Tibial nerve (tissue), 4 donors: ENCODE measurements at regions not wholly inside any gene's neighbourhood (a gene's known extent, or its start where the extent isn't known, plus 50 kb on each side); places are given as distances from the start of the nearest gene placed in this dataset.

Experiments
- DNase-seq, 2 donors: peaks; one replicate each; pipeline ENCODE4 v3.0.0-alpha.2; 2019; ENCODE audit warnings: low spot score in 2 of 2
- H3K27ac ChIP-seq, 4 donors: fragments of 200-600 bp; sonication (generic) in 3 of 4; one replicate each; pipeline ENCODE4 v1.5.1; 2017 to 2019; ENCODE audit warnings: mild to moderate bottlenecking in 1 of 4
- H3K27me3 ChIP-seq, 2 donors: fragments of 200-600 bp; sonication (generic) in 1 of 2; one replicate each; pipeline versions ENCODE4 v1.5.1 to v1.6.0; 2017 to 2019
- H3K36me3 ChIP-seq, 3 donors: fragments of 200-600 bp; sonication (generic); one replicate each; pipeline ENCODE4 v1.5.1; 2018 to 2019
- H3K4me1 ChIP-seq, 4 donors: fragments of 200-600 bp; sonication (generic) in 3 of 4; one replicate each; pipeline ENCODE4 v1.5.1; 2017 to 2019
- H3K4me3 ChIP-seq, 4 donors: fragments of 200-600 bp; sonication (generic) in 3 of 4; one replicate each; pipeline ENCODE4 v1.5.1; 2017 to 2019; ENCODE audit warnings: mild to moderate bottlenecking in 1 of 4, moderate library complexity in 1 of 4
- H3K9me3 ChIP-seq, 4 donors: fragments of 200-600 bp; sonication (generic) in 3 of 4; one replicate each; pipeline ENCODE4 v1.5.1; 2017 to 2019
- CTCF ChIP-seq, 5 experiments: fragments of 200-600 bp in 3 of 5; fragments of 450-650 bp in 2 of 5; sonication (generic) in 3 of 5; IDR thresholded peaks; one replicate each; pipeline ENCODE4 v1.5.1; 2016 to 2019; ENCODE audit warnings: antibody characterized with exemption in 5 of 5, mild to moderate bottlenecking in 3 of 5, moderate library complexity in 2 of 5
- EP300 ChIP-seq, 2 donors: sonication (generic); formaldehyde crosslinking; IDR thresholded peaks; one replicate each; pipeline ENCODE4 v1.6.1; 2017; ENCODE audit warnings: antibody characterized with exemption in 2 of 2, mild to moderate bottlenecking in 1 of 2
- POLR2A ChIP-seq, 2 donors: fragments of 450-650 bp; IDR thresholded peaks; one replicate each; pipeline ENCODE4 v1.6.1; 2017; ENCODE audit warnings: antibody characterized with exemption in 2 of 2, mild to moderate bottlenecking in 2 of 2, moderate library complexity in 2 of 2
- WGBS, 2 donors: methylation state at CpG; one replicate each; pipeline ENCODE4 v1.1.5; 2018; 5-methylcytosine and 5-hydroxymethylcytosine counted together

- H3K27ac ChIP-seq, result no peak overlapping the region
- no peak for TF ChIP-seq EP300 (IDR thresholded peaks at IDR 0.05)
- no peak for TF ChIP-seq CTCF (IDR thresholded peaks at IDR 0.05)
- TF ChIP-seq POLR2A (IDR thresholded peaks at IDR 0.05), result no peak
- no peaks in the 10 kb centered on the region for H3K9me3 ChIP-seq
- DNase-seq, result no peak
- no peaks in the 10 kb centered on the region for H3K4me1 ChIP-seq
- no peaks in the 10 kb centered on the region for H3K36me3 ChIP-seq
- no peak overlapping the region for H3K4me3 ChIP-seq
- no peaks in the 10 kb centered on the region for H3K27me3 ChIP-seq
- 20 to 23% methylated on average over 3 of the region's 3 CpGs for WGBS, 2 donors
Measured at GRCh38 chr4:134421734-134422133, 220.1 kb upstream of the PABPC4L start.

GRCh38 chr4:134408897-134409296 is 207.3 kb upstream of the PABPC4L start:
- Histone ChIP-seq H3K36me3 (no peaks in the 10 kb centered on the region), H3K4me3 (no peak overlapping the region), H3K27ac (no peak overlapping the region), H3K9me3 (no peaks in the 10 kb centered on the region), H3K27me3 (no peaks in the 10 kb centered on the region), H3K4me1 (no peaks in the 10 kb centered on the region)
- 72 to 78% methylated on average over 2 of the region's 2 CpGs for WGBS, 2 donors
- no peak for DNase-seq
- TF ChIP-seq CTCF (IDR thresholded peaks at IDR 0.05) (no peak), EP300 (IDR thresholded peaks at IDR 0.05) (no peak), POLR2A (IDR thresholded peaks at IDR 0.05) (no peak)

- TF ChIP-seq POLR2A (IDR thresholded peaks at IDR 0.05) (no peak), CTCF (IDR thresholded peaks at IDR 0.05) (no peak), EP300 (IDR thresholded peaks at IDR 0.05) (no peak)
- H3K4me3 ChIP-seq, result no peak overlapping the region
- no peak overlapping the region for H3K27ac ChIP-seq
- 68 to 80% methylated on average over 2 of the region's 2 CpGs for WGBS, 2 donors
- H3K27me3 ChIP-seq, result no peaks in the 10 kb centered on the region
- no peak for DNase-seq
- peaks cover 0 to 18% (median 0%) of the 10 kb centered on the region in 4 donors for H3K9me3 ChIP-seq
- H3K4me1 ChIP-seq, result no peaks in the 10 kb centered on the region
- H3K36me3 ChIP-seq, result no peaks in the 10 kb centered on the region
Measured at GRCh38 chr4:134401798-134402197, 200.2 kb upstream of the PABPC4L start.

- H3K27me3 ChIP-seq, result no peaks in the 10 kb centered on the region
- TF ChIP-seq POLR2A (IDR thresholded peaks at IDR 0.05) (no peak), EP300 (IDR thresholded peaks at IDR 0.05) (no peak), CTCF (IDR thresholded peaks at IDR 0.05) (no peak)
- H3K36me3 ChIP-seq, result no peaks in the 10 kb centered on the region
- DNase-seq, result no peak
- WGBS, 2 donors, result 92 to 96% methylated on average over 2 of the region's 2 CpGs
- H3K9me3 ChIP-seq, result peaks cover 0 to 30% (median 0%) of the 10 kb centered on the region in 4 donors
- no peak overlapping the region for H3K27ac ChIP-seq
- H3K4me1 ChIP-seq, result no peaks in the 10 kb centered on the region
- no peak overlapping the region for H3K4me3 ChIP-seq
Measured at GRCh38 chr4:134393592-134393991, 192.0 kb upstream of the PABPC4L start.

DNA sequence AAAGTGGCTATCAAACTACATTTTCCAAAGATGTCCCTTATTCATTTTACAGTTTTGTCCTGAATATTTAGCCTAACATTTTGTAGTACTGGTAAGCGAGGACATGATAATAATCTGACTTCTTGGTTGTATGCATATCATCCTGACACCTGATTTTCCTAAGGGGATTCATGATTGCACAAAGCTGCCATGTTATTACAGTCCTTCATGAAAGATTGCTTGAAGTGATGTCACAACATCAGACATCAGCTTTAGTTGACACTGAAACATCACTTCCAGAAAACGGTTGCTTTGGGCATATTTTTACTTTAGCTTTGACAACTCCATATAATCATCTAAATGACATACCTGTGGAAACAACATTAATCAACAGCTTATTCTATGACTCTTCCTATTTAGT is 188.7 kb upstream of the PABPC4L start:
- TF ChIP-seq EP300 (IDR thresholded peaks at IDR 0.05) (no peak), CTCF (IDR thresholded peaks at IDR 0.05) (no peak), POLR2A (IDR thresholded peaks at IDR 0.05) (no peak)
- Histone ChIP-seq H3K9me3 (peaks cover 0 to 4% (median 0%) of the 10 kb centered on the region in 4 donors), H3K27ac (no peak overlapping the region), H3K4me3 (no peak overlapping the region), H3K4me1 (no peaks in the 10 kb centered on the region), H3K36me3 (no peaks in the 10 kb centered on the region), H3K27me3 (no peaks in the 10 kb centered on the region)
- no peak for DNase-seq
- 78 to 85% methylated on average over 2 of the region's 2 CpGs for WGBS, 2 donors
